Kidney (tissue), 13 donors: ENCODE measurements at regions not wholly inside any gene's neighbourhood (a gene's known extent, or its start where the extent isn't known, plus 50 kb on each side); places are given as distances from the start of the nearest gene placed in this dataset.

Experiments
- DNase-seq, 5 donors: peaks; one replicate each; pipeline ENCODE4 v3.0.0-alpha.2; 2013 to 2020
- FAIRE-seq: peaks from 2 replicates; lab custom pipeline; 2012; peaks lifted over from hg19 to GRCh38; lab: Jason Lieb, UNC
- H3K27ac ChIP-seq, 2 donors: one replicate each; pipeline ENCODE4 v1.7.0; 2013; ENCODE audit warnings: low read depth in 2 of 2, low read length in 2 of 2, inconsistent platforms in 1 of 2
- H3K27me3 ChIP-seq: one replicate; pipeline ENCODE4 v1.7.1; 2013; ENCODE audit warnings: low read length, inconsistent platforms; ENCODE audit not compliant: control insufficient read depth, insufficient read depth
- H3K36me3 ChIP-seq, 3 donors: one replicate each; pipeline versions ENCODE4 v1.7.0 to v1.7.1; 2013; ENCODE audit warnings: low read length in 3 of 3, control low read depth in 1 of 3, inconsistent platforms in 1 of 3; ENCODE audit not compliant: insufficient read depth in 3 of 3, control insufficient read depth in 2 of 3
- H3K4me1 ChIP-seq, 3 donors: one replicate each; pipeline versions ENCODE4 v1.7.0 to v1.7.1; 2013; ENCODE audit warnings: low read length in 3 of 3, inconsistent platforms in 1 of 3, low read depth in 1 of 3; ENCODE audit not compliant: control insufficient read depth in 2 of 3, insufficient read depth in 2 of 3
- H3K4me3 ChIP-seq, 3 donors: one replicate each; pipeline versions ENCODE4 v1.7.0 to v1.8.1; 2013; ENCODE audit warnings: low read length in 3 of 3, control low read depth in 1 of 3, inconsistent platforms in 1 of 3
- H3K9ac ChIP-seq, 3 donors: one replicate each; pipeline versions ENCODE4 v1.7.0 to v1.7.1; 2013; ENCODE audit warnings: low read length in 3 of 3, control low read depth in 1 of 3, inconsistent platforms in 1 of 3
- H3K9me3 ChIP-seq, 3 donors: one replicate each; pipeline versions ENCODE4 v1.7.0 to v1.7.1; 2013; ENCODE audit warnings: low read length in 3 of 3, control low read depth in 1 of 3, inconsistent platforms in 1 of 3; ENCODE audit not compliant: control insufficient read depth in 2 of 3, insufficient read depth in 1 of 3
- CTCF ChIP-seq: IDR thresholded peaks from 3 replicates; pipeline ENCODE4 v1.5.1; 2012; ENCODE audit warnings: mild to moderate bottlenecking, moderate library complexity, borderline replicate concordance; ENCODE audit not compliant: insufficient read depth; ENCODE audit errors: extremely low read depth
- intact Hi-C: fragments of 100-400 bp; cut with DNase I; formaldehyde crosslinking; loops from one replicate; pipeline ENCODE4 v1.11.1; 2022
- donor health status: control.
- donor health status: control.
- donor health status: control.
- donor health status: control.
- donor health status: control.
- donor health status: DM: yes; HTN: yes; CAD: no.
- donor health status: Normal renal cell carcinoma (clear cell type).

- Histone ChIP-seq H3K36me3 (no peaks in the 10 kb centered on the region), H3K9me3 (no peaks in the 10 kb centered on the region), H3K9ac (no peak overlapping the region), H3K4me1 (no peaks in the 10 kb centered on the region), H3K27ac (no peak overlapping the region), H3K27me3 (no peaks in the 10 kb centered on the region), H3K4me3 (no peak overlapping the region)
- TF ChIP-seq CTCF = no peak
- intact Hi-C loops = no loop called here
- no peak for DNase-seq
- FAIRE-seq = no peak
Measured at GRCh38 chr2:5042666-5043440, 649.3 kb upstream of the SOX11 start.

DNA sequence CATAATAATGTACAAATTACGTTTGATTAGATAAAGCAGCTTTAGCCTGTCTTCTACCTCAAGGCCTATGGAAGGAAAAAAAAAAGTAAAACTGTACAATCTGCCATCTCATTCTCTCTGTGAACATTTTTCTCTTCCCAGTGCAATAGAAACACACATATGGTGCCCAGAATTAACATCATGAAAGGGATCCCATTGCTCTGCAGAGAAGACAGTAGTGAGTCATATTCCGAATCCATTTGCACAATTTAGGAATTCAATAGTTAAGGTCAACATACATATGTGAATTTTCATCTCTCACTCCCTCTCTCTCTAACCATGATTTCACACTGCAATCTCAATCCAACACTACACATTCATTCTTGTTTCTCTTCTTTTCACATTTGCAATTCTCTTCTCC lies 640.9 kb upstream of the SOX11 start:
- Histone ChIP-seq H3K27ac (no peak overlapping the region), H3K36me3 (no peaks in the 10 kb centered on the region), H3K4me3 (no peak overlapping the region), H3K9me3 (no peaks in the 10 kb centered on the region), H3K9ac (no peak overlapping the region), H3K4me1 (no peaks in the 10 kb centered on the region), H3K27me3 (no peaks in the 10 kb centered on the region)
- no peak for FAIRE-seq
- no peak for DNase-seq
- no peak for TF ChIP-seq CTCF
- intact Hi-C loops = no loop called here

DNA sequence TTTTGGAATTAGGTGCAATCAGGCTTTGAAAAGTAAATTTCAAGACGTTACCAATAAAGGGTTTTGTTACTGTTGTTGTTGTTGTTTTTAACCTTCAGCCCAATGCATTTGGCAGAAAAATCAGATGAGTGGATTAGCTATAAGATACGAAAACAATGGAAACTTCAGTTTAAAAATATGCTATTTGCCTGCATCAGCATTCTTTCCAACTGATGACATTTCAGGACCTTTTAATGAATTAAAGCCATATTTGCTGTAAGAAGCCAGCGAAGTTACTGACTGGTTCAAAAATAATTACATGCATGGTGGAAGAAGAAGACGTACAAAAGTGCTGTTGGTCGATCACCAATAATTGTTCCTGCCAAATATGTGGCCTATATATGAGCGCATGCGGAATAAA lies 639.3 kb upstream of the SOX11 start:
- FAIRE-seq = no peak
- no peak for DNase-seq
- intact Hi-C loops = no loop called here
- Histone ChIP-seq H3K9ac (no peak overlapping the region), H3K27me3 (no peaks in the 10 kb centered on the region), H3K27ac (no peak overlapping the region), H3K4me1 (no peaks in the 10 kb centered on the region), H3K9me3 (no peaks in the 10 kb centered on the region), H3K4me3 (no peak overlapping the region), H3K36me3 (no peaks in the 10 kb centered on the region)
- no peak for TF ChIP-seq CTCF
